ENCODE measurements at regions not wholly inside any gene's neighbourhood (a gene's known extent, or its start where the extent isn't known, plus 50 kb on each side); places are given as distances from the start of the nearest gene placed in this dataset.

DNA sequence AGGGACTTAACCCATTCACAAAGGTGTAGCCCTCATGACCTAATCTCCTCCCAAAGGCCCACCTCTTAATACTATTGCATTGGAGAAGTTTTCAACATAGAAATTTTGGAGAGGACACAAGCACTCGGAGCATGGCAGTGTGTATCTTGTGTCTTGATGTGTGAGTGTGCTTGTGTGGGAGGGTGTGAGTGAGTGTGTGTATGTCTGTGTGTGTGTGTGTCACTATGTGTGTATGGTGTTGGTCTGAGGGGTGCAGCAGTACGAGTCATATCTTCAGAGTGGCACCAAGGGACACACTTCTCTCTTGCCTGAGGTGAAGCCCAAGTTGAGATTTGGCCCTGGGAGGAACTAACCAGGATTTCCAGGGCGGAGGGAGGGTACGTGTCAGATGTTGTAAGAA, 73.7 kb downstream of the NAV1 start:
- TF ChIP-seq, protein P1, sequence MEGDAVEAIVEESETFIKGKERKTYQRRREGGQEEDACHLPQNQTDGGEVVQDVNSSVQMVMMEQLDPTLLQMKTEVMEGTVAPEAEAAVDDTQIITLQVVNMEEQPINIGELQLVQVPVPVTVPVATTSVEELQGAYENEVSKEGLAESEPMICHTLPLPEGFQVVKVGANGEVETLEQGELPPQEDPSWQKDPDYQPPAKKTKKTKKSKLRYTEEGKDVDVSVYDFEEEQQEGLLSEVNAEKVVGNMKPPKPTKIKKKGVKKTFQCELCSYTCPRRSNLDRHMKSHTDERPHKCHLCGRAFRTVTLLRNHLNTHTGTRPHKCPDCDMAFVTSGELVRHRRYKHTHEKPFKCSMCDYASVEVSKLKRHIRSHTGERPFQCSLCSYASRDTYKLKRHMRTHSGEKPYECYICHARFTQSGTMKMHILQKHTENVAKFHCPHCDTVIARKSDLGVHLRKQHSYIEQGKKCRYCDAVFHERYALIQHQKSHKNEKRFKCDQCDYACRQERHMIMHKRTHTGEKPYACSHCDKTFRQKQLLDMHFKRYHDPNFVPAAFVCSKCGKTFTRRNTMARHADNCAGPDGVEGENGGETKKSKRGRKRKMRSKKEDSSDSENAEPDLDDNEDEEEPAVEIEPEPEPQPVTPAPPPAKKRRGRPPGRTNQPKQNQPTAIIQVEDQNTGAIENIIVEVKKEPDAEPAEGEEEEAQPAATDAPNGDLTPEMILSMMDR (conservative IDR thresholded peaks at IDR 0.05) = no peak
- Mint-ChIP-seq H3K9me3 (no peaks in the 10 kb centered on the region), H3K36me3 (ENCODE audit: low read depth) (no peaks in the 10 kb centered on the region), H3K4me3 (no peak overlapping the region), H3K27me3 (ENCODE audit: low read depth) (peaks cover 42% of the 10 kb centered on the region), H3K27ac (ENCODE audit: unreplicated experiment) (no peak overlapping the region), H3K4me1 (no peaks in the 10 kb centered on the region)
- DNase-seq (ENCODE audit: low read depth, low spot score) = no peak

DNA sequence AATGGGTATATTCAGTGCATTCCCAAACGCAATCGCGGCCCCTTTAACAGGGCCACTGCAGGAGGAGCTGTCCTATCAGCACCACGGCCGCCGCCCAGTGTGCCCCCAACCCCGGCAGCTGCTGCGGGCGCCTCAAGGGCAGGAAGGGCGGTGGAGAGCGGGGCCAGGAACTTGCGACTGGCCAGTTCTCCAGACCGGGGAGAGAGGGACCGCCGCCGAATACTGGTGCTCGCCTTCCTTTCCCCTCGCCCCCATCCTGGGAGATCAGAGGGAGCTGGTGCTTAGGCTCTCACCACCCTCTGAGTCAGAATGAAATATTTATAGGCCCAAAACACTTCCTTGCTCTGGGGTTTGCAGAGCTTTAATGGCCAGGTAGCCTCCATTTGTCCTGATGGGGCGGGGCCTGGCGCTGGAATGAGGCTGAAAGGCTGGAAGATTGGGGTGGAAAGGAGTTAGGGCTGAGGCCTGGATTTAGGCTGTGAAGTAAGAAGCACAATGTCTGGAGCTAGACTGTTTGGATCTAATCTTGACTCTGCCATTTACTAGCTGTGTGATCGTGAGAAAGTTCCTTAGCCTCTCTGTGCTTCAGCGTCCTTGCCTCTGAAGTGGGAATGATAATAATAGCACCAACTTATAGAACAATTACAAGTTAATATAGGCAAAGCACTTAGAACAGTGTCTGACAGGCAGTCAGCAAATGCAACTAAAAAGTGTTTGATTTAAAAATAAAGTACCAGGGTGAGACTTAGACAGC, 75.5 kb downstream of the NAV1 start:
- Mint-ChIP-seq H3K4me1 (no peaks in the 10 kb centered on the region), H3K27ac (ENCODE audit: unreplicated experiment) (no peak overlapping the region), H3K4me3 (no peak overlapping the region), H3K27me3 (ENCODE audit: low read depth) (peaks cover 42% of the 10 kb centered on the region), H3K36me3 (ENCODE audit: low read depth) (no peaks in the 10 kb centered on the region), H3K9me3 (no peaks in the 10 kb centered on the region)
- TF ChIP-seq, protein P1 (conservative IDR thresholded peaks at IDR 0.05) = no peak
- peak; percentile 68 for DNase-seq (ENCODE audit: low read depth, low spot score)

DNA sequence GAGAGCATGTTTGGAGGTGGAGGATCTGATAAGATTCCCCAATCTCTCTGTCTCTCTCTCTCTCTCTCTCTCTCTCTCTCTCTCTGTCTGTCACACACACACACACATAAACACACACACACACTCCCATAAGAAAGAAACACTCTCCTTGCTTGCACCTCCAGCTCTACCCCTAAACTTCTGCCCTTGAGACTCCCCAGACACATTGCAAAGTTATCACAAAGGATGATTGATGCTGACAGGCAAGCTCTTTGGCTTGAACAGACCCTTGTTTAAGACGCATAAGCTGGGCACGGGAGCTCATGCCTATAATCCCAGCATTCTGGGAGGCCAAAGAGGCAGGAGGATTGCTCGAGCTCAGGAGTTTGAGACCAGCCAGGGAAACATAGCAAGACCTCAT, 78.2 kb downstream of the NAV1 start:
- DNase-seq (ENCODE audit: low read depth, low spot score) = no peak
- no peaks in the 10 kb centered on the region for H3K36me3 Mint-ChIP-seq (ENCODE audit: low read depth)
- no peak overlapping the region for H3K4me3 Mint-ChIP-seq
- H3K4me1 Mint-ChIP-seq = peaks cover 13% of the 10 kb centered on the region
- H3K9me3 Mint-ChIP-seq = no peaks in the 10 kb centered on the region
- no peak overlapping the region for H3K27ac Mint-ChIP-seq (ENCODE audit: unreplicated experiment)
- TF ChIP-seq, protein P1 (conservative IDR thresholded peaks at IDR 0.05) = no peak
- H3K27me3 Mint-ChIP-seq (ENCODE audit: low read depth) = peaks cover 32% of the 10 kb centered on the region

DNA sequence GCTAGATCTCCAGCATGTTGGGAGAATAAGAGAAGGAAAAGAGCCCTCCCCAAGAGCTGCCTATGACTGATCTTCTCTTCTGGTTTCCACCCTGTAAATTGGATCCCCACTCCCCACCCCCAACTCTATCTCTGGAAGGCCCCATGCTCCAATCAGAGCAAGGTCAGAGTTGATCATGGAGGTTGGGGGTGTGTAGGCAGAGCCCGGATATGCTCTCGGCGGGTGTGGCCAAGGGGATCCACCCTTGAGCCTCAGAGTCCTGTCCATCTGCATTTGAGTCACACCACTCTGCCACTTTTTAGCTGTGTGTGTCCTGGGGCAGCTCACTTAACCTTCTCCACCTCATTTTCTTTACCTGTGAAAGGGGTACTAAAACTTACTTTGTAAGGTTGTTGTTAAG, 79.5 kb downstream of the NAV1 start:
- TF ChIP-seq, protein P1 (conservative IDR thresholded peaks at IDR 0.05) = no peak
- no peak overlapping the region for H3K4me3 Mint-ChIP-seq
- DNase-seq (ENCODE audit: low read depth, low spot score) = no peak
- no peaks in the 10 kb centered on the region for H3K9me3 Mint-ChIP-seq
- peaks cover 16% of the 10 kb centered on the region for H3K4me1 Mint-ChIP-seq
- no peaks in the 10 kb centered on the region for H3K36me3 Mint-ChIP-seq (ENCODE audit: low read depth)
- no peak overlapping the region for H3K27ac Mint-ChIP-seq (ENCODE audit: unreplicated experiment)
- H3K27me3 Mint-ChIP-seq (ENCODE audit: low read depth) = peaks cover 22% of the 10 kb centered on the region

DNA sequence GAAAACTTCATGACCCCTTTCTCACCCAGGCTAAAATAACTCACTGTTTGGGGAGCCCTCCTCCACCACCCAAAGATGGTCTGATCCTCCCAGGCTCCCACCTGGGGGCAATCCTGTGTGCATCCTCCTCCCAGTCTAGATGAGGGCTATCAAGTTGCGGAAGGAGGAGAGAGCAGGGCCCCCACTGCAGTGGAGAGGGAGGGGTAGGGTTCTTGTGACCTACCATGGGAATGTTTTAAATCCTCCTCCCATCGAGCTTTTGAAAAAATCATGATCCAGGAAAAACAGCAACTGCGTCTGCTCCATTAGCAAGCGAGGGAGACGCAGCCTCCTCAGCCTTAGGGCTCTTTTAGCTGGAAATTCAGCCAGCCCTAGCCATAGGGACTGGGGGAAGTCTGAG, 80.0 kb downstream of the NAV1 start:
- Mint-ChIP-seq H3K27ac (ENCODE audit: unreplicated experiment) (no peak overlapping the region), H3K27me3 (ENCODE audit: low read depth) (peaks cover 20% of the 10 kb centered on the region), H3K4me3 (no peak overlapping the region), H3K4me1 (peaks cover 16% of the 10 kb centered on the region), H3K9me3 (no peaks in the 10 kb centered on the region), H3K36me3 (ENCODE audit: low read depth) (no peaks in the 10 kb centered on the region)
- TF ChIP-seq, protein P1 (conservative IDR thresholded peaks at IDR 0.05) = no peak
- DNase-seq (ENCODE audit: low read depth, low spot score) = no peak
